ENCODE measurements at regions not wholly inside any gene's neighbourhood (a gene's known extent, or its start where the extent isn't known, plus 50 kb on each side); places are given as distances from the start of the nearest gene placed in this dataset.
"Not testable (repeated sequence)": the region's sequence is repeated elsewhere in the genome, so short reads cannot be mapped to it uniquely, and the experiment has no call there.

DNA sequence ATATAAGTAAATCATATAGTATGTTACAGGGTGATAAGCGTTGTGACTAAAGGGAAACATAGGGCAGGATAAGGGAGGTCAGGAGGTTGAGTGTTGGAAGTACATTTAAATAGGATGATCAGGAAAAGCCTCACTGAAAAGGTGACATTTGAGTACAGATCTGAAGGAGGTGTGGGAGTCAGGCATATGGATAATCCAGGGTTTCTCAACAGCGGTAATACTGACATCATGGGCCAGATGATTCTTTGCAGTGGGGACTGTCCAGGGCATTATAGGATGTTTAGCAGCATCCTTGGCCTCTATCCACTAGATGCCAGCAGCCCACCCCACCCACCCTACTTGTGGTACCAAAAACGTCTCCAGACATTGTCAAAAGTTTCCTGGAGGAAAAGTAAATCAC, 292.6 kb upstream of the PREP start:
- WGBS, 2 donors: 89 to 92% methylated on average over 3 of the region's 3 CpGs

DNA sequence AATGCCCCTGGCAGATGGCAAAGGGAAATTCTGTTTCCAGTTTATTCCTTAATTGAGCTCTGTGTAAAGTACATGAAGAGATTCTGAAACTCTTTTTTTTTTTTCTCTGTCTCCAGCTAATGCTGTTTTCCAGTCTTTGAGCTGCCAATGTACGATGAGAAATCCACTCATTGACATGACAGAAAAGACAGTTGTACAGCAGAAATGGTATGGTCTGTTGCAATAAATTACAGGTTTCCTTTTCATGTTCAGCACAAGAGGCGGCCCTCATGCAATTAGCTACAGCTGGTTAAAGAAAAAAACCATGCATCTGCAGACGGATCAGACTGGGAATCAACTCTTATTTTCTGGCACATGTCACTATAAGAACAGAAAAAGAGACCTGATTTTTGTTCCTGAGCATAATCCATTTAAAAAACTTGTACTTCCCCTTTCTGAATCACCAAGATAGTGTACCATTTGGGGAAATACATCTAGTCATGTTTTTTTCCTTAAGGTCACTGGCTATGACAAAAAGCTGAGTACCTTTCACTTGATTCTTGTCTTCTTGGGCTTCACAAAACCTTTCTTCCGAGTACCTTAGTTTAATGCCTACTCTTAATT, 289.8 kb upstream of the PREP start:
- Histone ChIP-seq H3K27me3 (no peaks in the 10 kb centered on the region), H3K4me1 (no peaks in the 10 kb centered on the region), H3K36me3 (ENCODE audit: low read depth, missing control alignments) (no peaks in the 10 kb centered on the region), H3K9me3 (no peaks in the 10 kb centered on the region), H3K4me3 (no peak overlapping the region), H3K27ac (no peak overlapping the region)
- no peak for DNase-seq
- no peak for TF ChIP-seq POLR2A (IDR thresholded peaks at IDR 0.05)
- TF ChIP-seq, protein P1, sequence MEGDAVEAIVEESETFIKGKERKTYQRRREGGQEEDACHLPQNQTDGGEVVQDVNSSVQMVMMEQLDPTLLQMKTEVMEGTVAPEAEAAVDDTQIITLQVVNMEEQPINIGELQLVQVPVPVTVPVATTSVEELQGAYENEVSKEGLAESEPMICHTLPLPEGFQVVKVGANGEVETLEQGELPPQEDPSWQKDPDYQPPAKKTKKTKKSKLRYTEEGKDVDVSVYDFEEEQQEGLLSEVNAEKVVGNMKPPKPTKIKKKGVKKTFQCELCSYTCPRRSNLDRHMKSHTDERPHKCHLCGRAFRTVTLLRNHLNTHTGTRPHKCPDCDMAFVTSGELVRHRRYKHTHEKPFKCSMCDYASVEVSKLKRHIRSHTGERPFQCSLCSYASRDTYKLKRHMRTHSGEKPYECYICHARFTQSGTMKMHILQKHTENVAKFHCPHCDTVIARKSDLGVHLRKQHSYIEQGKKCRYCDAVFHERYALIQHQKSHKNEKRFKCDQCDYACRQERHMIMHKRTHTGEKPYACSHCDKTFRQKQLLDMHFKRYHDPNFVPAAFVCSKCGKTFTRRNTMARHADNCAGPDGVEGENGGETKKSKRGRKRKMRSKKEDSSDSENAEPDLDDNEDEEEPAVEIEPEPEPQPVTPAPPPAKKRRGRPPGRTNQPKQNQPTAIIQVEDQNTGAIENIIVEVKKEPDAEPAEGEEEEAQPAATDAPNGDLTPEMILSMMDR (IDR thresholded peaks at IDR 0.05): no peak
- intact Hi-C loops (cut with DNase I; ENCODE audit: low total_unique reads): no loop called here
- WGBS, 2 donors: 70 to 79% methylated on average over 4 of the region's 4 CpGs

More for the DNA sequence above, 292.6 kb upstream of the PREP start:
- no peak for TF ChIP-seq POLR2A (IDR thresholded peaks at IDR 0.05)
- Histone ChIP-seq H3K27ac (no peak overlapping the region), H3K27me3 (no peaks in the 10 kb centered on the region), H3K4me3 (no peak overlapping the region), H3K9me3 (no peaks in the 10 kb centered on the region), H3K36me3 (ENCODE audit: low read depth, missing control alignments) (no peaks in the 10 kb centered on the region), H3K4me1 (no peaks in the 10 kb centered on the region)
- intact Hi-C loops (cut with DNase I; ENCODE audit: low total_unique reads): no loop called here
- no peak for DNase-seq

DNA sequence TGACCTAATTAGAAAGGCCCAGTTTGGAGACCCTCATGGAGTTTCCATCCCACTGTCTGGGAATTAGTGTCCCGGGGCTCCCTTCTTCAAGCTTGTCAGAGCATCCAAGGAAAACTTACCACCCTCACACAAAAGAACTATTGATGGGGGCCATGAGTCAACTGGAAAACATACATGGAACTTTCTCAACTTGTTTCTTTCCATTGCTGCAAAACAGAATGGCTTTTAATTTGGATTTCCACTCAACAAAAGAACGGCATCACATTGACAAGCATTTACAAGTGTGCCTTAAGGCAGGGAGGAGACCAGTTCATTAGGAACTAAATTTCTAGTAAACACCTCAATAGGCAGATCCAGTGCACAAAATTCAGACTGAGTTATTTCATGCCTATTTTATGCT, 289.1 kb upstream of the PREP start:
- WGBS, 2 donors: 93 to 97% methylated on average over 2 of the region's 2 CpGs
- no peaks in the 10 kb centered on the region for H3K36me3 ChIP-seq (ENCODE audit: low read depth, missing control alignments)
- intact Hi-C loops (cut with DNase I; ENCODE audit: low total_unique reads): no loop called here

DNA sequence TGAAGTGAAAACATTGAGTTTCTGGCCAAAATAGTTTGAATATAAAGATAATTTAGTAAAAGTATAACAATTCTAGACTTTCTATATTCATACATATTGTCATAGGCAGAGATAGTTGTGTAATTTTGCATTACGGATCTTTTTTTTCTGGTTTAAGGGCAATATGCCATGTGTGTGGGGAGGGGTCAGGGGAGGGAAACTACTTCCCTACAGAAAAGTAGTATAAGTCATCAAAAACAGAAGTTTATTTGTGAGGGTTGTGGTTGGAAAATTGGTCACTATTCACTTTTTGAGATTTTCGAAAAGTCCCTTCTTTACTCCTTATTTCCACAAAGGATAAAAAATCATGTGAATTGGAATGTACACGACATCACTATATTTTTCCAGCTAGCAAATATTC, 288.2 kb upstream of the PREP start:
- WGBS, 2 donors: 82 to 85% methylated on average over 3 of the region's 3 CpGs
- no peaks in the 10 kb centered on the region for H3K4me1 ChIP-seq
- H3K27ac ChIP-seq: no peak overlapping the region
- no peaks in the 10 kb centered on the region for H3K27me3 ChIP-seq
- intact Hi-C loops (cut with DNase I; ENCODE audit: low total_unique reads): no loop called here
- TF ChIP-seq POLR2A (IDR thresholded peaks at IDR 0.05): no peak
- TF ChIP-seq, protein P1 (IDR thresholded peaks at IDR 0.05): no peak
- no peak overlapping the region for H3K4me3 ChIP-seq
- H3K36me3 ChIP-seq (ENCODE audit: low read depth, missing control alignments): no peaks in the 10 kb centered on the region
- DNase-seq: no peak
- no peaks in the 10 kb centered on the region for H3K9me3 ChIP-seq

More for the DNA sequence above, 289.1 kb upstream of the PREP start:
- no peak overlapping the region for H3K27ac ChIP-seq
- H3K4me1 ChIP-seq: no peaks in the 10 kb centered on the region
- TF ChIP-seq, protein P1 (IDR thresholded peaks at IDR 0.05): no peak
- no peak for TF ChIP-seq POLR2A (IDR thresholded peaks at IDR 0.05)
- no peaks in the 10 kb centered on the region for H3K27me3 ChIP-seq
- DNase-seq: no peak
- H3K4me3 ChIP-seq: no peak overlapping the region
- no peaks in the 10 kb centered on the region for H3K9me3 ChIP-seq

DNA sequence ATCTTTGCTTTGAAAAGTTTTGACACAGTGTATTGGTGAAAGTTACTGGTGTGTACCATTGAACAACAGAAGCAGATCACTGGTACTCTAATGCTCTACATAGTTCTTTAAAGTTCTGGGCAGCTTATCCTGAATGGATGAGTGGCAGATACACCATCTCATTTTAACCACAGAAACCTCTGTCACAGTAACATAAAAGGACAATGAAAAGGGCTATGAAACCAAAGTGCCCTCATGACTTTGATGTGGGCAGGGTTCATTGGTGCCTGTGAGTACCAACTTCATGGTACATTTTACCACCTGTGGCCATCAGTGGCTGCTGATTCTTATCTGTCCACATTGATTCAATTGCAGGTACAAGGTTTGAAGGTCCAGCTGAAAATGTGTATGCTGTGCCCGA, 285.7 kb upstream of the PREP start:
- intact Hi-C loops (cut with DNase I; ENCODE audit: low total_unique reads): no loop called here
- H3K4me1 ChIP-seq: no peaks in the 10 kb centered on the region
- WGBS, 2 donors: 79 to 85% methylated on average over 1 of the region's 1 CpG
- no peak for DNase-seq
- no peak for TF ChIP-seq POLR2A (IDR thresholded peaks at IDR 0.05)
- TF ChIP-seq, protein P1 (IDR thresholded peaks at IDR 0.05): no peak
- H3K27ac ChIP-seq: no peak overlapping the region
- no peaks in the 10 kb centered on the region for H3K9me3 ChIP-seq
- H3K4me3 ChIP-seq: no peak overlapping the region
- no peaks in the 10 kb centered on the region for H3K27me3 ChIP-seq
- no peaks in the 10 kb centered on the region for H3K36me3 ChIP-seq (ENCODE audit: low read depth, missing control alignments)

DNA sequence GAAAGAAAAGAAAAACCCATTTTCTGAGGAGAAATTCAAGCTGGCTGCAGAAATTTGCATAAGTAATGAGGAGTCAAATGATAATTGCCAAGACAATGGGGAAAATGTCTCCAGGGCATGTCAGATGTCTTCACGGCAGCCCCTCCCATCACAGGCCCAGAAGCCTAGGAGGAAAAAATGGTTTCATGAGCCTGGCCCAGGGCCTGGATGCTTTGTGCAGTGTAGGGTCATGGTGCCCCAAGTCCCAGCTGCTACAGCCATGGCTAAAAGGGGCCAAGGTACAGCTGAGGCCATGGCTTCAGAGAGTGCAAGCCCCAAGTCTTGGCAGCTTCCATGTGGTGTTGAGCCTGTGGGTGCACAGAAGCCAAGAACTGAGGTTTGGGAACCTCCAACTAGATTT, 283.9 kb upstream of the PREP start:
- DNase-seq; H3K27ac ChIP-seq; H3K27me3 ChIP-seq; H3K36me3 ChIP-seq (ENCODE audit: low read depth, missing control alignments); H3K4me1 ChIP-seq; intact Hi-C loops (cut with DNase I; ENCODE audit: low total_unique reads); H3K4me3 ChIP-seq; H3K9me3 ChIP-seq: not testable (repeated sequence)
- 44 to 90% methylated on average over 1 of the region's 1 CpG for WGBS, 2 donors

Measured in testis (tissue), 2 donors.